ENCODE measurements at regions not wholly inside any gene's neighbourhood (a gene's known extent, or its start where the extent isn't known, plus 50 kb on each side); places are given as distances from the start of the nearest gene placed in this dataset.

DNA sequence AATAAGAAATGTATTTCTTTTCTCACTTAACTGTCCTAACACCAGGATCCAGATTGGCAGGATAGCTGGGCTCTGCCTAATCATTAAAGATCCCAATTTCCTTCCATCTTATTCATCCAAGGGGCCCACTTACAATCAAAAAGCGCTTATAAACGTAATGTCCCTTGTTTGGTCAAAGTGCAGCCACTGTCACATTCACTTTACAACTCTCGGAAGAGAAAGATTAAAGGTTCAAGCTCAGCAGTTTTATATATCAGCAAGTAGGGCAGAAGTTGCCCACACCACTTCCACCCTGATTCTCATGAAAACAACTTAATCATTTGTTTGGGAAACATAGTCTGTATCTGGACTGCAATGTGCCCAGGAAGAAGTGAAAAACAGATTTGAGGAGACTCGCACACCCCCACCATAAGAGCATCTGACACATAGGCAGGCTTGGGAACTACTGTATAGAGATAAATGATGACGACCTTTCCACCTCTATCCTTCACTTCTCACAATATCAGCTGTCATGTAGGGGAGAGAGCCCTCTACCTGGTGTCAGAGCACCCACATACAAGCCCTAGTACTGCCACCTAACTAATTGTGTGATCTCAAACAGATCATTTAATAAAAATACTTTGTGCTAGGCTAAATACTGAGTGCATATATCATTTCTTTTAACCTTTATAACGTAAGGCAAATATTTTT, 80.8 kb downstream of the CAPZA3 start:
- DNase-seq, result no peak
- no peak overlapping the region for H3K27ac ChIP-seq
- no peaks in the 10 kb centered on the region for H3K9me3 ChIP-seq
- no peak overlapping the region for H3K4me3 ChIP-seq
- intact Hi-C loops (cut with DNase I; ENCODE audit: low total_unique reads), result no loop called here
- no peaks in the 10 kb centered on the region for H3K4me1 ChIP-seq
- TF ChIP-seq POLR2A (IDR thresholded peaks at IDR 0.05), result no peak
- TF ChIP-seq, protein P1, sequence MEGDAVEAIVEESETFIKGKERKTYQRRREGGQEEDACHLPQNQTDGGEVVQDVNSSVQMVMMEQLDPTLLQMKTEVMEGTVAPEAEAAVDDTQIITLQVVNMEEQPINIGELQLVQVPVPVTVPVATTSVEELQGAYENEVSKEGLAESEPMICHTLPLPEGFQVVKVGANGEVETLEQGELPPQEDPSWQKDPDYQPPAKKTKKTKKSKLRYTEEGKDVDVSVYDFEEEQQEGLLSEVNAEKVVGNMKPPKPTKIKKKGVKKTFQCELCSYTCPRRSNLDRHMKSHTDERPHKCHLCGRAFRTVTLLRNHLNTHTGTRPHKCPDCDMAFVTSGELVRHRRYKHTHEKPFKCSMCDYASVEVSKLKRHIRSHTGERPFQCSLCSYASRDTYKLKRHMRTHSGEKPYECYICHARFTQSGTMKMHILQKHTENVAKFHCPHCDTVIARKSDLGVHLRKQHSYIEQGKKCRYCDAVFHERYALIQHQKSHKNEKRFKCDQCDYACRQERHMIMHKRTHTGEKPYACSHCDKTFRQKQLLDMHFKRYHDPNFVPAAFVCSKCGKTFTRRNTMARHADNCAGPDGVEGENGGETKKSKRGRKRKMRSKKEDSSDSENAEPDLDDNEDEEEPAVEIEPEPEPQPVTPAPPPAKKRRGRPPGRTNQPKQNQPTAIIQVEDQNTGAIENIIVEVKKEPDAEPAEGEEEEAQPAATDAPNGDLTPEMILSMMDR (IDR thresholded peaks at IDR 0.05), result no peak
- no peaks in the 10 kb centered on the region for H3K27me3 ChIP-seq
- no peaks in the 10 kb centered on the region for H3K36me3 ChIP-seq

DNA sequence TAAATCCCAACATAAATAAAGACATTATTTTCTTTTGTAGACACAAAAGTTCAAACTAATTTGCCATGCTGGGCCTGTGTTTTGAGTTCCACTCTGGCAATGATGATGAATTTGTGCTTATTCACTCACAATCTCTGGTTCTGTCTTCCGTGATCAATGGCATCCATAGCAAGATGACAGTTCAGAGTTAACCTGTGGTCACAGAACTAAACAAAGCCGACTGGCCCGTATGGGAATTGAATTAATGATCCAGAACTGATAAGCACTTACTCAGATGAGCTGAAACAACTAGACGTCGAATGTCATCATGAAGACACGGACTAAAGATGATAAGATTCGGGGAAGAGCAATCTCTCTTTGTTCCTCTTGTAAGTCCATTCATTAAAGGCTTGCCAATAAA, 81.6 kb downstream of the CAPZA3 start:
- no peaks in the 10 kb centered on the region for H3K9me3 ChIP-seq
- DNase-seq, result no peak
- no peaks in the 10 kb centered on the region for H3K36me3 ChIP-seq
- H3K4me3 ChIP-seq, result no peak overlapping the region
- no peak for TF ChIP-seq POLR2A (IDR thresholded peaks at IDR 0.05)
- TF ChIP-seq, protein P1 (IDR thresholded peaks at IDR 0.05), result no peak
- H3K27me3 ChIP-seq, result no peaks in the 10 kb centered on the region
- intact Hi-C loops (cut with DNase I; ENCODE audit: low total_unique reads), result no loop called here
- no peak overlapping the region for H3K27ac ChIP-seq
- no peaks in the 10 kb centered on the region for H3K4me1 ChIP-seq

DNA sequence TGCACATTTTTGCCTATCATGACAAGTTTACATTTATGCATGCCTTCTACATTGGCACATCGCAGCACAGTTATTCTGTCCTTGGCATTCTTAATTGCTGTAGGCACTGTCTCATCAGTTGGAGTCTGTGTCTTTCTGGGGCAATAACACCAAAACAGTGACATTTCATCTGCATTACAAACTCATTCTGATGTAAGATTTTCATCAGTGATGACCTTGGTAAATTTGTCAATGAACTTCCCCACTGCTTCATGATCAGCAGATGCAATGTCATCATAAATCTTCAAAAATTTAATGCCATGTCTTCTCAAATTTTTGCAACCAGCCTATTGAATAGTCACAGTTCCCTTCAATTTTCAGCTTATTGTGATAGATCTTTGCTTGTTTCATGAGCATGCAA, 85.5 kb downstream of the CAPZA3 start:
- intact Hi-C loops (cut with DNase I; ENCODE audit: low total_unique reads), result no loop called here
- Histone ChIP-seq H3K4me1 (no peaks in the 10 kb centered on the region), H3K4me3 (no peak overlapping the region), H3K9me3 (no peaks in the 10 kb centered on the region), H3K36me3 (no peaks in the 10 kb centered on the region), H3K27me3 (no peaks in the 10 kb centered on the region), H3K27ac (no peak overlapping the region)
- no peak for DNase-seq
- TF ChIP-seq, protein P1 (IDR thresholded peaks at IDR 0.05), result no peak
- no peak for TF ChIP-seq POLR2A (IDR thresholded peaks at IDR 0.05)

DNA sequence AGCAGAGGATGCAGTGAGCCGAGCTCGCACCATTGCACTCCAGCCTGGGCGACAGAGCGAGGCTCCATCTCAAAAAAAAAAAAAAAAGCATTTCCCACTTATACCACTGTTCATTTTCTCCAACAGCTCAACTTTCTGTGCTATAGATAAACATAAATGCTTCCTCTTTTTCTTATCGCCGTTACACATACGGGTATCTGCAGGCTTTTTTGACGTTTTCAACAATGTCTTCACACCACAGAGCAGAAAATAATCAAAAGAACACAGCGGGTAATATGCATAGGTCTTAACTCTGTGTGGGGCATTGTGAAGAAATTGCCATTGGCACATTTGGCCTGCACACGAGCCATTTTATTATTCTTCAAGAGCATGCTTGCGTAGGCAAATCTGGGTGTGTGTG, 86.4 kb downstream of the CAPZA3 start:
- TF ChIP-seq, protein P1 (IDR thresholded peaks at IDR 0.05), result no peak
- no peak for TF ChIP-seq POLR2A (IDR thresholded peaks at IDR 0.05)
- no peaks in the 10 kb centered on the region for H3K36me3 ChIP-seq
- intact Hi-C loops (cut with DNase I; ENCODE audit: low total_unique reads), result no loop called here
- no peak overlapping the region for H3K27ac ChIP-seq
- no peaks in the 10 kb centered on the region for H3K27me3 ChIP-seq
- H3K9me3 ChIP-seq, result no peaks in the 10 kb centered on the region
- H3K4me1 ChIP-seq, result no peaks in the 10 kb centered on the region
- no peak for DNase-seq
- H3K4me3 ChIP-seq, result no peak overlapping the region

DNA sequence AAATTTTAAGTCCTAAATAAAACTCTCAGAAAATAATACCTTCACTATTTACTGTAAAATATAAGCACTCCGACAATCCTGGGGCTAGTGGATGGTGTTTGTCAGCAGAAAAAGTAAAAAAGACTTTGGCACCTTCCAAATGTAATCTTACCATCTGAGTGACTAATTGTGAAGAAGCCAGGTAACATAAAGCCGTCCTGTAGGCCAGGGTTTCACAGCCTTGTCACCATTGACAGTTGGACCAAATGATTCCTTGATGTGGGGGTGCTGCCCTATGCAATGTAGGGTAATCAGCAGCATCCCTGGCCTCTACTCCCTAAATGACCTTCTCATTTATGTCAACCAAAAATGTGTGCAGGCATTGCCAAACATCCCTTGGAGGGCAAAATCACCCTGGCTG, 87.2 kb downstream of the CAPZA3 start:
- intact Hi-C loops (cut with DNase I; ENCODE audit: low total_unique reads), result no loop called here
- no peak overlapping the region for H3K27ac ChIP-seq
- no peaks in the 10 kb centered on the region for H3K9me3 ChIP-seq
- H3K4me3 ChIP-seq, result no peak overlapping the region
- H3K36me3 ChIP-seq, result no peaks in the 10 kb centered on the region
- no peak for TF ChIP-seq POLR2A (IDR thresholded peaks at IDR 0.05)
- TF ChIP-seq, protein P1 (IDR thresholded peaks at IDR 0.05), result no peak
- H3K4me1 ChIP-seq, result no peaks in the 10 kb centered on the region
- no peaks in the 10 kb centered on the region for H3K27me3 ChIP-seq
- no peak for DNase-seq
